ENCODE measurements at regions not wholly inside any gene's neighbourhood (a gene's known extent, or its start where the extent isn't known, plus 50 kb on each side); places are given as distances from the start of the nearest gene placed in this dataset.
A peak's percentile ranks its signal among the peaks of the same experiment; 100 is the strongest.

- DNase-seq: peak; percentile 80
These were observed 580.8 kb downstream of the CCDC171 start for GRCh38 chr9:16133556-16134227.

GRCh38 chr9:16134351-16134750 is 581.5 kb downstream of the CCDC171 start:
- no peak for DNase-seq

- DNase-seq: no peak
These were observed 583.1 kb downstream of the CCDC171 start for GRCh38 chr9:16135968-16136367.

DNA sequence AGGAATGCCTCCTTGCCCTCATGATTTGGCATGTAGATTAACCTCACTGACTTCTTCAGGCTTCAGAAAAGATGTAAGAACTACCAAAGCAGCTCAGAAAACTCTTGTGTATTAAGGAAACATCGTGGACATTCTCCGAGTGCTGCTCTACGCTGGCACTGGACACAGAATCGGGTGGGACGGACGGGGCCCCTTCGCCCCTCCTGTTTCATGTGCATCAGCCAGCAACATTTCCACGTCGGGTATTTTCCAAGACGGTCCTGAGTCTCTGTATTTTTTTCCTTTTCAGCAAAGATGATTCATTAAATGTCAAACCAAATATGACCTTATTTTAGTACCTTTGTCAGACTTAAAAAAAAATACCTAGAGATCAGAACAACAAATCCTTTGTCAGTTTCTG is 583.6 kb downstream of the CCDC171 start:
- no peak for DNase-seq

- no peak for DNase-seq
These were observed 584.1 kb downstream of the CCDC171 start for GRCh38 chr9:16136961-16137360.

DNA sequence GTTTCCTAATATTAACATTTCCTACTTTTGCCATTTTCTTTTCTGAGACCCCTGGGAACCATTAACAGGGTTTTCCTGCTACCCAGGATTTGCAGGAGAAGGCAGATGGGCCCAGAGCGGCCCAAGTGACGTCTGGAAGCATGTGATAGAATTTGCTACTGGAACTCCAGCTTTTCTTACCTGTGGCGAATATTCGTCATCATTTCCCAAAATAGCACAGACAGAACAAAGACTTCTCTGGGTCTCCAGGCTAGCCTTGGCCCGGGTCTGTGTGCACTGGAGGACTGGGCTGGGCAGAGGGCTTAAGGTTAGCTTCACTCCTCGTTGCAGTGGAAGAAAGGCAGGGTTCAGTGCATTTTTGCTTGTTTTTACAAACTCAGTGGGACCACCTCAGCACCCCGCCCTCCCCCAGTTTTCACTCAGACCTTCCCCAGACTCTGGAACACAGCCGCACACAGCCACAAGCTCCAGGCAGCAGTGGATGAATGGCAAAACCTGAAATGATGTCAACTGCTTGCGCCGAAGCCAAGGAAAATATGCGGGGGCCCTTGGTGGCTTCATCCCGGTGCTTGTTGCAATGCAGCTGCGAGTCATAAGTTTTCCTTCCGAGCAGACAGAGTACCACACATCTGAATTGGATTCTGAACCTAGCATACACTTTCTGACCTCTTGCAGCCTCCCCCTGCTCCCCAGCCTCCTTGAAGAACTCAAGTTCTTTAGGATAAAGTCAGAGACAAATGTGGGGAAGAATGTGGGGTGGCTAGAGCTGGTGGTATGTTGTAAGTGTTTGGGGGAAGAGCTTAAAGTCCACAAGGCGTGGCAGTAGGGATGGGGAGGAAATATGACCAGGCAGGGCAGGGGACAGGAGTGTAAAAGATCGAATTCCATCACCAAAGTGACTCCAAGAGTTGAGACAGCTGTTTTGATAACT is 586.0 kb downstream of the CCDC171 start:
- no peak for DNase-seq

GRCh38 chr9:16139774-16140173 is 586.9 kb downstream of the CCDC171 start:
- no peak for DNase-seq

GRCh38 chr9:16143310-16143709 is 590.5 kb downstream of the CCDC171 start:
- no peak for DNase-seq

DNA sequence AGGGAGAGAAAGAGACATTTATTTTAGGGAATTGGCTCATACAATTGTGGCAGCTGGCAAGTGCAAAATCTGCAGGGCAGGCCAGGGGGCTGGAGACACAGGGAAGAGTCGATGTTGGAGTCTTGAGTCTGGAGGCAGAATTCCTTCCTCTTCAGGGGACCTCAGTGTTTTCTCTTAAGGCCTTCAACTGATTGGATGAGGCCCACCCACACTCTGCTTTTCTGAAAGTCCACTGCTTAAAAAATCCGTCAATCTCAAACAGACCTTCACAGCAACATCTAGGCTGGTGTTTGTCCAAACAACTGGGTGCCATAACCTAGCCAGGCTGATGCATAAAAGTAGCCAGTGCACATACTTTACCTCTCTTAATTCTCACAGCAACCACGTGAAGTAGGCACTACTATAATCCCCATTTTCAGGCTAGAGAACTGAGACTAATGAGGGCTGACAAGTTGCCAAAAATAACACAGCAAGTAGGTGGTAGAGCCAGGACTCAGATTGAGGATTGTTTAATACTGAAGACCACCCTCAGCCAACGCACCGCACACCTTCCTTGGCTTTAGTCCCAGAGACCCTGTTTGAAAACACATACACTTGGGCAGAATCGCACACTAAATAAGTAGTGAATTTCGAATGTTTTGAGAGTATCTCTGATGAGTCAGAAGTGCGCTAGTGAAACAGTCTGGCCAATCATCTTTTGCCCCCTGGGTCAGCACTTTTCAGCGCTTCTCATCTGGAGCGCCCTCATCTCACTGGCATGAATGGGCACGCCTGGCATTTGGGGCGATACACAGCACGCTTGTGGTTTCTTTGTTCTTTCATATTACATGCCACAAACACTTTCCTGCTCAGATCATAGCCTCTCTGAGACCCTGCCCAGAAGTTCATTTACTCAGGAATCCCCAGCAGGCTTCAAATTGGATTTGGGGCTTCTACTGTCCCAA is 591.4 kb downstream of the CCDC171 start:
- no peak for DNase-seq

GRCh38 chr9:16145196-16145950 is 592.5 kb downstream of the CCDC171 start:
- no peak for DNase-seq

- no peak for DNase-seq
These were observed 594.9 kb downstream of the CCDC171 start for GRCh38 chr9:16147726-16148125.

DNA sequence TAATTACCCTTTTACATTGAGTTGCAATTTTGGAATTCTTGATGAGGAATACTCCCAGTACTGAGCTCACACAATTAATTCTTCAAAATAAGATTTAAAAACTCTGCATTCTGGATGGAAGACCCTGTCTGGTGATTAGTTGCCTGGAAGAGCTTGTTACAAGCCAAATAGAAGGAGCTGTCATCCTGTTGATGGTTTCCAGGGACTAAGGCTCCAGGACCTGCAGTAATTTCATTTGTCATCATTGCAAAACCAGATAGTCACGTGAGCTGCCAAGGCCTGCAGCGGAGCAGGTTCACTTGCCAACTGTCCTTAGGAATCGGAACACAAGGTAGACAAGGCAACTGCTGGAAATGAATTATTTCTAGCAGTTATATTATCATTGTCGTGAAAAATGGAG is 597.7 kb downstream of the CCDC171 start:
- no peak for DNase-seq

DNA sequence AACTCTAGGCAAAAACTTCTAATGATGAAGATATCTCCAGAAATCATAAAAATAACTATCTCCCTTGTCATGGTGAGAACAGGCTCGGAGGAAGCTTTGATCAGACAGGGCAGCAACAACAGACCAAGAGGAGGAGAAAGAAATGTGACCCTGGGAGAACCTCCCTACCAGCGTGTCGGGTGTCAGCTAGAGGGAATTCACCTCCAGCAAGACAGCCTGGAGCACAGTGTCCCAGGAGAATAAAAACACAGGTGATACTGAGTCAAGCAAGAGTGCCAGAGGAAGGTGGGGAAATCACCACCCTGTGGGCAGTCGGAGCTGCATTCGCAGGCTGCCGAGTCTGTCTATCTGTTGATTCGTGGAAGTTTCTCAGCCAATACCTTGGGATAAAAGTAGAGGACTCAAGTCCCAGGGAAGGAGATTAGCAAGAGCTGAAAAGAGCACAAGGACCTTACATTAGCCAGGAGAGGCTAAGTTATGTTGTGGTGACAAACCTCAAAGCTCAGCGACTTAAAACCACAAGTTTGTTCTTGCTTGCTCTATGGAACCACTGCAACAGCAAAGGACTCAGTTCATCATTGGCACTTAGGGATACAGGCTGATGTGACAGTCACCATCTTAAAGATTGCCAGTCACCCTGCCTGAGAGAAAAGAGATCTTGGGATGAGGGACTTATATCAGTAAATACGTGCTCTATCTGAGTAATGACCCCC is 598.3 kb downstream of the CCDC171 start:
- DNase-seq: no peak

DNA sequence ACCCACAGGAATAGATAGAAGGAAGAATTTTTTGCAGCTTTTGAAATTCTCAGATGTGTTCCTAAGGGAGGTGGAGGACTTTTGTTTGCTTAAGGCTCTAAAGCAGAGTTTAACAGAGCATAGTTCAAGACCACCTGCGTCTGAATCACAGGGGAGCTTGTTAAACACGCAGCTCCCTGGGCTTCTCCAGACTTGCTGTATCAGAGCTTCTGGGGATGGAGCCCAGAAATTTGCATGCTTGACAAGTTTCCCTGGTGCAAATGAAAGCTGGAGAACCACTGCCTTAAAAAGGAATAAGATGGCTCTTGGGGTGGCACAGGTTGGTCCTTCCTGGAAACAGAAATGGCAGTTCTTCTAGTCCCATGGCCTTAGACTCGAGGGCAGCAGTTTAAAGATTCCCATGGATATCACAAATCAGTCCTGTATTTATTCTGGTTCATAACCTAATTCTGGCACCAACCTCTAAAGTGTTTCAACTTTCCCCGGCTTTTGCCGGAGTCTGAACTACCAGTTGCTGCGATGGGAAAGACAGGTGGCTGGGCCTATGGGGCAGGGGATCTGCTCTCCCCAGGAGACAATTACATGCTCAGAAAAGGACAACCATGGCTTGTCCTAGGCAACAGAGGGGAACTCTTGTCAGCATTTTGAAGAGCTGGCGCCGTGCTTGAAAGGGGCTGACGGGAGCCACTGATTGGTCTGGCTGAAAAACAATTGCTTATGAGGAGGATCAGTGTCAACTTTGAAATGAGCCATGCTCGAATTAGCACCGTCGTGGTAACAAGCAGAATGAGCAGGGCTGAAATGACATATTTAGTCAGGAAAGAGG is 599.6 kb downstream of the CCDC171 start:
- DNase-seq: no peak

DNA sequence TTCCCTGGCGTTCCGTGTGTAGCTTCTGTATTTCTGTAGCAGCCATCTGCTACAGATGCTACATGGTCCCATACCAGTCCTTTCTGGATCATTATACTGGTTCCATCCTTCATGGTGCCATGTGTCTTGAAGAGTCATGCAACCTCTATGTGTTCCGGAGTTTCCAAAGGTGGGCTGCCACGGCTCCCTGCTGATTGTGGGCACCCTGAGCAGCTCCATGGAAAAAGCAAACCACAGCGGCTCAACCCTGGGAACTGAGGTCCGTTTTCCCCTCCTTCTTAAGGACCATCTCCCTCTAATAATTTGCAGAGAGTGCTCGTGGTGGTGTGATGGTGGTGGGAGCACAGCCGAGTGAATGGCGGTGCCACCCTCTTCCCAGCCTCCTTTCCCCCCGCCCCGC is 600.4 kb downstream of the CCDC171 start:
- no peak for DNase-seq

GRCh38 chr9:16153741-16154140 is 600.9 kb downstream of the CCDC171 start:
- DNase-seq: no peak

DNA sequence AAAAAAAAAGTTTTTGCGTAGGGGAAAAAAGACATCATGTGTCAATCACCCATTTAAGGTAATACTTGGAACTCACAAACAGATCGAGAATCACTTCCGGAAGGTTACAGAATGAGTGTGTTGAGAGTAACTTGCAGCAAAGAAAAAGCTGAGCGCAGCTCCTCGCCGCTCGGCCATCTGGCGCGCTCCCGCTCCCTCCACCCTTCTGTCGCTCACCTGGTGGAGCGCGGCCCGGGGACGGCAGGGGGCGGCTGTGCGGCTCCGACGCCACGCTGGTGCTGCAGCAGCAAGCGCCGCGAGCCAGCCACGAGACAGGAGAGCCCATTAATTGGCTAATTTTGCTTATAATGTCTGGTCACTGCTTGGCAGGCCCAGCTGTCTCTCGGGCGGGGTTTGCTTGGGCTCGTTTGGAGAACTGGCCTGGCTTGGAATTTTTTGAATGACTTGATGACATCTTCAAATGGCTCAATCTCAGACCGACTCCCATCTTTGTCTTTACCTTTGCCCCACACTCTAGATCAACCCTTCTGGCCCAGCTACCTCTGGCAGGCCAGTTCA is 601.8 kb downstream of the CCDC171 start:
- no peak for DNase-seq

DNA sequence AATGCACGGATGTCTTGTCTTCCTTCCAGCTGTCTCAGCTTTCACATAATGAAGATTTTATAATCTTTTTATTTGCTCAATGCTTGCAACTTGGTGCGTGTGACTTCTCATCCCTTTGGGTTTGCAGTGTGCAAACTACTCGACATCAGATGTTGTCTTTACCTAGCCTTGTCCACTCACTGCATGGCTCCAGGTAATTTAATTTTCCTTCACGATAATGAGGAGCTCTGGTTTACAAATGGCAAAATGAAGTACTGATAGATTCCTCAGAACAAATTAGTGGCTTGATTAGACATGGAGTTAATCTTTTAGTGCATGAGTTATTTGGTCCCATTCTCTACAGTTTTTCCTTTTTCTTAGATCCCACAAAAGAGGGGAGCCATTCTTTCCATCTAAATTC is 603.0 kb downstream of the CCDC171 start:
- DNase-seq: no peak

DNA sequence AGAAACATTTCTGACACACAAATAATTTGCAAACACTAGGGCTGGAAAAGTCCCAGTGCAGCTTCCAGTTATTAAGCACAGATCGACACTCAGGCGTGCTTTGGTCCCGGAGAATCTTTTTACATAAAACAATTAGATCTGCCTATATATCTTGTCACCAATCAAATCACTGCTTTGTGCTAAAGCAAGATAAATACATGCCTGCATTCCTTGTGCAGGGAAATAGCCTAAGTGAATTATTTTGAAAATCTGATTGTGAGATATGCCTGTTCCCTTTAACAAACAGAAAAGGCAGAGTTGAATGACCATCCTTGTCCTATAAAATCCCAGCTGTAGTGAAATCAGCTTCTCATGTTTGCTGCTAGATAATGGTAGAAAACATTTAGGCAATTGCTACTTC is 604.4 kb downstream of the CCDC171 start:
- no peak for DNase-seq

DNA sequence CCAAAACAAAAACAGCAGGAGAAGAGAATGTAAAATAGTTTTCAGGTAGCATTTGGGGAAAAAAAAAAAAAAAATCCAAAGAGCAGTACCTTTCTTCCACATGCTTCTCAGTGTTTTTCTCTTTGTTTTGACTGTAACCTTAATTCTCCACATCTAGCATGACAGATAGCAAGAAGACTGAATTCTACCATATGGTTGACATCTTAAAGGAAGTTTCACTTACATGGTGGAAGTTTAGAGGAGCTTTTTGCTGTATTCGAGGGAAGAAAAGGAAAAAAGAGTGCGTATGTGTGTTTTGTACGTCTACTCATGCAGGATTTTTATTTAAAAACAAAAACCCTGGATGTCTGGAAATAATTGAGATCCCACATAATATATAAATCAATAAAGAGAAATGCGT is 604.8 kb downstream of the CCDC171 start:
- DNase-seq: no peak
